Kasumi-1 (cell line): ENCODE measurements at regions not wholly inside any gene's neighbourhood (a gene's known extent, or its start where the extent isn't known, plus 50 kb on each side); places are given as distances from the start of the nearest gene placed in this dataset.
A peak's percentile ranks its signal among the peaks of the same experiment; 100 is the strongest.

Experiments
- DNase-seq, 2 experiments: peaks; one replicate each; lab custom pipeline; 2025; lab: John Stamatoyannopoulos, UW

GRCh38 chr4:23741681-23742191 is 148.1 kb downstream of the PPARGC1A start:
- no peak for DNase-seq

DNA sequence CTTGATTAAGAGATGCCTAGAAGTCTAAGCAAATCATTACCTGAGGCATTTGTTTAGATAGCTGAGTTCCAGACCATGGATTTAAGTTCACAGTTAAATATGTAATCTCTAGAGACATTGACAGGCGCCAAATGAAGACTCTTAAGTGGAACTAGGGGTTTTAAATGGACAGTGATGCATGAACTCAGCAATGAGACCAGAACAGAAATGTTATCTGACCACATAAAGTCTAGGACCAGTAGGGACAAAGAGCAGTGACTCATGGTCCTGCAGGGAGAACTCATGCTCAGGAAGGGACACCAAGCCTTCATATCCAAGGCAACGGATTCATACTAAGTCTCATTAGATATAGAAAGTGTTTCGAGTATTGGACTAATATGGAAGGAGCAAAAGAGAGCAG is 152.3 kb downstream of the PPARGC1A start:
- DNase-seq: no peak

DNA sequence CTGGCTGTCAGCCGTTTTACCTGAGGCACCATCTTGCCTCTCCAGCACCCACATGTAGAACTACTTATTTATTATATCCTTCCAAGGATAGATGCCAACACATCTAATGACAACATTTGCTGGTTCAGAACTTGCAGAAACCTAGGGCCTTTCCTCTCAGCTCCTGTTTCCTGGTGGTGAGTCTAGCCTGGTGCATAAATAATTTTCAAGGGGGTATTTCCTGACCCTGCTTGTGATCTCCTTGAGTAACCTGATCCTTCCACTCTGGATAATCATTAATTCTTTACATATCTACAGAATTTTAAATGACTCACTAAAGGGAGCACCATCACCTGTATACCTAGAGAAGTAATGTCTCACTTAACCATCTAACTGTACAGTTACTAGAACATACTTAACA is 153.4 kb downstream of the PPARGC1A start:
- no peak for DNase-seq

DNA sequence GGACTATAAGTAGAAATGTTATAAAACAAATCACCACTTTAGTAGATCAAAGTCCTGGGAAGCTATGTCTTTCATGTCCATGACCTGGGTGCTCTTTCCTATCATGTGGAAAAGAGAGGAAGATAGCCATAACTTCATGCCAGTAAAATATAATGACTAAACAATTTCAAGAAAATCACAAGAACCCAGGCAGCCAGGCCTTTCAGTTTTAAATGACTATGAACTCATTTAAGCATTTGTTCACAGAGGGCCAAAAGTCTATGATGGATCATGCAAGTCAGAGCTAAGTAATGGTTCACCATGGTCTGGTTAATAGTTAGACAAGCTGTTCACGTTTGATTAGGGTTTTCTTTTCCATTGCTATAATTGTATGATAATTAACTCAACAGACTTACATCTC is 155.8 kb downstream of the PPARGC1A start:
- DNase-seq: no peak

DNA sequence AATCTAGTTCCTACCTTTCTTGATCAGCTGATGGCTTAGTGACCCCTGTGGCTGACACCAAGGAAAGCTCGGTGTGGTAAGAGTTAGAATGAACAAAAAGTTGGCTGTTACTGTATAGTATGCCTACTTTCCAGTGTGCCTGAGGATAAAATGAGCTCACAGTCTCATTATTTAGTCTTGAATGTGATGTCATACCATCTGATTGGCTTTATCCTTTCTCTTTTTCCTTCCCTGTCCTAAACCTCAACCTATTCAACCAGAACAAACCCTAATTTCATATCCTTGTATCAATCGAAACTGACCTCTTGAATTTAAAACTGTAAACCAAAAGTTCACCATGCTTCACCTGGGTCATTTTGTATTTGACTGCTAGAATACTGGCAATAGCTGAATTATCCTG is 156.4 kb downstream of the PPARGC1A start:
- no peak for DNase-seq

DNA sequence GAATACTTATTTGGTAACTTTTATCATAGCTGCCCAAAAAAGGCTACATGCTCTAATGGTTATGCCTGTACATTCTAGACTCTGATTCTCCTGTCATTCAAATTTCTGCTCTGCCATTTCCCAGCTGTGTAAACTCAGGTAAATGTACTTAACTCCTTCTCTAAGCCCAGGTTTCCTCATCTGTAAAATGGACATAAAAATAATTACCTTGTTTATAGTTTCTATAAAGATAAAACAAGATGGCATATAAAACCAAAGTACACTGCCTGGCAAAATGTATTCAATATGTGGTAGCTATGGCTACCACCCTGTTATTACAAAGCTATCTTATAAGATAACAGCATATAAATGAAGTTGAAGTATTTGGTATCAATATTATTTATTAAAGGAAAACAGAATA is 158.8 kb downstream of the PPARGC1A start:
- no peak for DNase-seq

- no peak for DNase-seq
Observed at GRCh38 chr4:23728971-23729370, 160.9 kb downstream of the PPARGC1A start.

GRCh38 chr4:23728393-23728792 is 161.5 kb downstream of the PPARGC1A start:
- no peak for DNase-seq

DNA sequence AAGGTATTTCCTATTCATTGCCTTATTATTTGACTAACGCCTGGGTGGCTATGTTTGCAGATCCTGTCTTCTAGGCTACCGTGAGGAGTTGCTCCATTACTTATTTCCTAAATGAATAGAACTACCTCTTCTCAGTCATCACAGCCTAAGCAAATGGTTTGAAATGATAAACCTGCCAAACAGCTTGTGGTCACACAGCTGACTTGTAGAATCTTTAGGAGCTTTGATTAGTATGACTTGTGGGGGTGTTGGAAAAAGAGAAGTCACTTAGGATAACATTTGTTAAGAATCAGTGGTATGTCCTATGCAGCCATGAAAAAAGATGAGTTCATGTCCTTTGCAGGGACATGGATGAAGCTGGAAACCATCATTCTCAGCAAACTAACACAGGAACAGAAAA is 169.3 kb downstream of the PPARGC1A start:
- no peak for DNase-seq

- DNase-seq: no peak
Observed at GRCh38 chr4:23718435-23718834, 171.4 kb downstream of the PPARGC1A start.

GRCh38 chr4:23717528-23718248 is 172.2 kb downstream of the PPARGC1A start:
- peak; percentile 16 to 57 for DNase-seq

- no peak for DNase-seq
Observed at GRCh38 chr4:23710298-23710697, 179.5 kb downstream of the PPARGC1A start.

DNA sequence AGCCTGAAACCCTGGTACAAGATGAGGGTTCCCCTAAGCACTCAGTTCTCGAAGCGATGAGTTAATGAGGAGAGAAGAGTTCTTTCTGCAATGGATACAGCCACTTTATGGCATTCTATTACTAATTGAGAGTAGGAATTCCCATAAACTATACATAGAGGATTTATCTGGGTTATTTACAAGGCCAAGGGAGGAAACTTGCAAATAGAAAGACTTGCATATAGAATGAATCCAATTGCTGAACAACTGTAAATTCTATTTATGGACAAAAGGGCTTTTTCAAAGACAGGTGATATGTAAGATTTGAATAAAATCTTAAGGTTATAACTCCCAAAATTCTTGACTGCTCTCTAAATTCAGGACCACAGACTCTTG is 182.2 kb downstream of the PPARGC1A start:
- DNase-seq: no peak

GRCh38 chr4:23706972-23707651 is 182.7 kb downstream of the PPARGC1A start:
- DNase-seq: no peak

- DNase-seq: no peak
Observed at GRCh38 chr4:23700197-23700596, 189.7 kb downstream of the PPARGC1A start.

- no peak for DNase-seq
Observed at GRCh38 chr4:23697722-23698121, 192.1 kb downstream of the PPARGC1A start.

DNA sequence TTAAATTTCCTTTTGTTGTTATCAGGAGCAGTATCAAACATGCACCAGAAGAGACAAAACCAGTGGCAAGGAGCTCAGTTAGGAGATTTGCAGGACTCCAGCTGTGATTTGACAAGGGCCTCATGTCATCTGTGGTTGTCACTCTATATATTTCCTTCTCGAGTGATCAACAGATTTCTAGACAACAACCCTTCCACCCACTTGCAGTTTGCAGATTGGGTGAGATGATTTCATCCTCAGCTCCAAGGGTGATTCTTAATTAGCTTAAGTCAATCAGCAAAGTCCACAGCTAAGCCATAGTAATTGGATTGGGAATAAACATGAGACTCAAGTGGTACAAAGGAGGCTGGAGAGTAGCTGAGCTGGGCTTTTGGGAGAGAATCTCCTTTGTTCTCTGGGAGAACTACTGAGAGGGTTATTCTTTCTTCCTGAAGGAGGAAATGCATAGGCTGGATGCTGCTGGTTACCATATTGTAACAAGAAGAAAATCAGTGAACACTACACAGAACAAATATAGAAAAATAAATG is 192.8 kb downstream of the PPARGC1A start:
- DNase-seq: no peak

- DNase-seq: no peak
Observed at GRCh38 chr4:23686169-23686897, 203.5 kb downstream of the PPARGC1A start.

GRCh38 chr4:23685471-23685870 is 204.4 kb downstream of the PPARGC1A start:
- no peak for DNase-seq

DNA sequence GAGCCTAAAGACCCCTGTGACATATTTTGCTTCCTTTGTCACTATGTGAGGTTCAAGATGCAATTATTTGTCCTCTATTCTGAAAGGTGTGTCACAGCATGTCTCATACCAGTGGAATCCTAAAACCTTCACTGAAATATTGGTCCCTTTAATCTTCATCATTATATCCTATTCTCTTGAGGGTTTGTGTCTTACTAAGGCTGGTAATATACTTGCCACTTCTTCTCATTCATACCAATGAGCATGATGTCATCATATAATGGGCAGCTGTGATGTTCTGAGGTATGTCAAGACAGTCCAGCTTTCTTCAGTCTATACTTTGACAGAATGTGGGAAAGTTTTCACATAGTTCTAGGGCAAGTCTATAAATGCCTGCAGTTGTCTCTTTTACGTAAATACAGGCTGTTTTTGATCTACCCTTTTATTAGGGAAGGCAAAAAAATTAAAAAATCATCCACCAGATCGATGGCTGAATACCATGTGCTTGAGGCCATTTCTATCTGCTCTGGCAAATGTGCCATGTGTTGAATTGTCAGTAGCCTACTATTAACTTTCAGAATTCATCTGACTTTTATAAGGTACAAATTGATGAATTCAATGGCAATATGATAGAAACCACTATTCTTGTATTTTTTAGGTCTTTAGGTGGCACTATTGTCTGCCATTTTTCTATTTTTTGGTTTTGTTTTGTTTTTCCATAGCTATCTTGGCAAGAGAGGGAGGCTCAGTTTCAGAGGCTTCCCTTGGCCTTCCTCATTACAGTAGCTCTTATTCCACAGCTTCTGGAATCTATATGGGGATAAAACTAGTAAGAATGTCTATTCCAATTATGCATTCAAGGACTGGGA is 209.0 kb downstream of the PPARGC1A start:
- DNase-seq: no peak

- no peak for DNase-seq
Observed at GRCh38 chr4:23674694-23675093, 215.2 kb downstream of the PPARGC1A start.

DNA sequence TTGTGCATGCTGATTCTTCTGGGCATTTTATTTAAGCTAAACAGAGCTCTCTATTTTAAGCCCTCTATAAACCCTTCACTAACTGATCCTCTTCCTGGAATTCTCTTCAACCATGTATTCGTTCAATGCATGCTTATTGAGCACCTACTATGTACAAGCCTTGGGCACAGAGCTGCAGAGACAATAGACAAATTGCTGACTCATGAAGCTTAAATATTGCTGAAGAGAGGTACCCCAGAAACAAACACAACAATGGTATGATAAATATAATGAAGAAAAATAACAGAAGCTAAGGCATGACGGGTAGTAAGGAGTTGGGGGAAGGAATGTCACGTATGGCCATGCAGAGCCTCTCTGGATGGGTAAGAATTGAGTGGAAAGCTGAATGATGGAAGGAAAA is 222.2 kb downstream of the PPARGC1A start:
- DNase-seq: no peak
